ENCODE measurements at regions not wholly inside any gene's neighbourhood (a gene's known extent, or its start where the extent isn't known, plus 50 kb on each side); places are given as distances from the start of the nearest gene placed in this dataset.

DNA sequence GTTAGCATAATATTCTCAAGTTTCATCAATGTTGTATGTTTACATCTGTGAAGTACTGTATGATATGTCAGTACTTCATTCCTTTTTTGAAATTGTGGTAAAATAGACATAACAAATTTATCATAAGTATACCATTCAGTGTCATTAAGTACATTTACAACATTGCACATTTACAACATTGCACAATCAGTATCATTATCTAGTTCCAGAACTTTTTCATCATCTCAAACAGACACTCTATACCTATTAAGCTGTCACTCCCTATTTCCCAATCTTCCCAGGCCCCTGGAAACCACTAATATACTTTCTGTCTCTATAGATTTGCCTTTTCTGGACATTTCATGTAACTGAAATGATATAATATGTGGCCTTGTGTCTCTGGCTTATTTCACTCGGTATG, 75.1 kb upstream of the ATG10 start:
- ChIA-PET CTCF (no interaction called here), POLR2A (ENCODE audit: low non-redundant PET) (no interaction called here)
- TF ChIP-seq, protein P1, sequence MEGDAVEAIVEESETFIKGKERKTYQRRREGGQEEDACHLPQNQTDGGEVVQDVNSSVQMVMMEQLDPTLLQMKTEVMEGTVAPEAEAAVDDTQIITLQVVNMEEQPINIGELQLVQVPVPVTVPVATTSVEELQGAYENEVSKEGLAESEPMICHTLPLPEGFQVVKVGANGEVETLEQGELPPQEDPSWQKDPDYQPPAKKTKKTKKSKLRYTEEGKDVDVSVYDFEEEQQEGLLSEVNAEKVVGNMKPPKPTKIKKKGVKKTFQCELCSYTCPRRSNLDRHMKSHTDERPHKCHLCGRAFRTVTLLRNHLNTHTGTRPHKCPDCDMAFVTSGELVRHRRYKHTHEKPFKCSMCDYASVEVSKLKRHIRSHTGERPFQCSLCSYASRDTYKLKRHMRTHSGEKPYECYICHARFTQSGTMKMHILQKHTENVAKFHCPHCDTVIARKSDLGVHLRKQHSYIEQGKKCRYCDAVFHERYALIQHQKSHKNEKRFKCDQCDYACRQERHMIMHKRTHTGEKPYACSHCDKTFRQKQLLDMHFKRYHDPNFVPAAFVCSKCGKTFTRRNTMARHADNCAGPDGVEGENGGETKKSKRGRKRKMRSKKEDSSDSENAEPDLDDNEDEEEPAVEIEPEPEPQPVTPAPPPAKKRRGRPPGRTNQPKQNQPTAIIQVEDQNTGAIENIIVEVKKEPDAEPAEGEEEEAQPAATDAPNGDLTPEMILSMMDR (conservative IDR thresholded peaks at IDR 0.05; ENCODE audit: low read depth) = no peak
- no peak for DNase-seq (ENCODE audit: low spot score)
- no peak overlapping the region for H3K27ac ChIP-seq

DNA sequence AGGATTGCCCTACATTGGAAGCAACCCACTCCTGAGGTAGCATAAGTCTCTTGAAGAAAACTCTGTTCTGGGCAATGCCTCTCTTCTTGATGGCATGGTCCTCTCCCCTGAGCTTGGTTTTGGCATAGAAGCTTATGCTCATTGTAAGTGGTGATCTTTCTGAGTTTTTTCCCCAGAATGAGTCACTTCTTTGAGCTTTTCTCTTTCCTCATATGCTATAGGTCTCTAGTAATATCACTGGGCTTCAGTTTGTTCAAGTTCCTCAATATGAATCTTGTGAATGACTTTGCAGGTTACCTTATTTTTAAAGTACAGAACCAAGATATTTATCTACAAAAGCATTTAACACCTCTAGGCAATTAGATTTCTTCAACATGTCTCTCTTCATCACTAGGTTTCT, 76.5 kb upstream of the ATG10 start:
- H3K27ac ChIP-seq = no peak overlapping the region
- ChIA-PET CTCF (interaction anchor here (0.6 to 0.9 kb wide), 3 partner anchors 11 to 75 kb away, joined by 4 to 5 read pairs (median 4); no protein-coding TSS in a partner anchor), POLR2A (ENCODE audit: low non-redundant PET) (no interaction called here)
- DNase-seq (ENCODE audit: low spot score) = no peak
- TF ChIP-seq, protein P1 (conservative IDR thresholded peaks at IDR 0.05; ENCODE audit: low read depth) = no peak

DNA sequence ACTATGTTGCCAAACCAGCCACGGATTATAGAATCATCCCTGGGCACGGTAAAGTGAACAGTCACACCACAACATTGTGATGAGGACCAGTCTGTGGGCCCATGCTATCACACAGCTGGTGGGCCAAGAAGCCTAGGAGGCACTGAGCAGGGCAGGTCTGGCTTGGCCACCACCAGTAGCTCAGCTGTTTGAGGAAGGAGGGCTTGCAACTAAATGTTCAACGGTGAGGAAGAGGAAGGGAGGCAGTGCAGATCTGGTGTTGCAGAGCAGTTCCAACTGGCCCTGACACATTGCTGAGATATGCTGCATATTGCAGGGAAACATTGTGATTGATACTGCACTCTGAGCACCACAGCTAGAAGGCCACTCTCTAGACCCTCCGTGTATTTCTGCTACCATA, 77.9 kb upstream of the ATG10 start:
- H3K27ac ChIP-seq = no peak overlapping the region
- TF ChIP-seq, protein P1 (conservative IDR thresholded peaks at IDR 0.05; ENCODE audit: low read depth) = no peak
- DNase-seq (ENCODE audit: low spot score) = no peak
- ChIA-PET CTCF (no interaction called here), POLR2A (ENCODE audit: low non-redundant PET) (no interaction called here)

DNA sequence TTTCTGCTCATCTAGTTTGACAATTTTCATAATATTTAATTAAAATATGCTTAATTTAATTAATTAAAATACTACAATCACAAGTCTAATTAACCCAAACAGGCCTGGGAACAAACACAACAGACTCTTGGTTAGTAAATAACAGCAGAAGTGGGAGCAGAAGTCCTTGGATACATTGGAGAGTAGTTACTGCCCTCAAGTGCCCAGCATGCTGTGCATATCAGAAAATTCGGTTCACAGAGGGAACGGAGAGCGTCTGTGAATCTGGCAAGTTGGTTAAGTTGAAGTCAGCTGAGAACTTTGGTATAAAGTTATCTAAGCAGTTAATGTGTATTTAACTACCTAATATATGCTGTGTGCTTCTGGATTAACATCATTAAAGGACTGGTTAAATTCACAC, 87.0 kb upstream of the ATG10 start:
- H3K27ac ChIP-seq = no peak overlapping the region
- no peak for DNase-seq (ENCODE audit: low spot score)
- CTCF ChIA-PET = interaction anchor here (0.7 kb wide), 1 partner anchor 46 kb away, joined by 3 read pairs; no protein-coding TSS in a partner anchor
- POLR2A ChIA-PET (ENCODE audit: low non-redundant PET) = no interaction called here
- TF ChIP-seq, protein P1 (conservative IDR thresholded peaks at IDR 0.05; ENCODE audit: low read depth) = no peak

DNA sequence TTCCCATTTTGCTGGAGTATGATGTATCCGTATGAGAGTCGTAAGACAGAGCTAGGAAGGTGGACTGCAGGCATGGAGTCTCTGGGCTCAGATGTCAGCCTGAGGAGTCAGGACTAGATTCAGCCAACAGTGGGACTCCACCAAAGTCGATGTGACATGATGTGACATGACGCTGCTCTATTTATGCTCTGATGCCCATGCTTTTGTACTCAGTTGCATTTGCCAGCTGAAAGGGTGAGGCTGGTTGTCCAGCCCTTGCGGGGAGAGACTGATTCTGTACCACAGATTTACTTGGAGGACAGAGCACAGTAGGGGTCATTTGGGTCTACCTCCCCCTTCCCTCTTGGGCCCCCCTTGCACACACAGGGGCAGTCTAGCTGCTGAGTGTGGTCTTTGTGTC, 88.5 kb upstream of the ATG10 start:
- TF ChIP-seq, protein P1 (conservative IDR thresholded peaks at IDR 0.05; ENCODE audit: low read depth) = no peak
- ChIA-PET CTCF (interaction anchor here (0.7 kb wide), 1 partner anchor 10 kb away, joined by 4 read pairs; no protein-coding TSS in a partner anchor), POLR2A (ENCODE audit: low non-redundant PET) (no interaction called here)
- no peak overlapping the region for H3K27ac ChIP-seq
- DNase-seq (ENCODE audit: low spot score) = no peak

DNA sequence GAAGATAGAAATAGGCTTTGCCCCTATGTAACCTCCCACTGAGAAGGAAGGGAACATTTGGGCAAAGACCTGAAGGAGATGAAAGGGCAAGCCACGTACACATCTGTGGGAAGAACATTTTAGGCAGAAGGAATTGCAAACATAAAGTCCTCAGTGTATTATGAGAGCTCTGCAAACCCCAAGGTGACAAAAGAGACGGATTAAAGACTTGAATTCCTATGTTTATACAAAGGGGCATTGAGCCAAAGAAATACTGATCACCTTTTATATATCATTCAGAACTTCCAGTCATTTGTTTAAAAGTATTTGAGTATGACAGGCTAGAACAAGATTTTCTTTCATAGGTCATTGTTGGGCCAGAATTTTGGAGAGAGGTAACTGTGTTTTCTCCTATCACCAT, 90.2 kb upstream of the ATG10 start:
- TF ChIP-seq, protein P1 (conservative IDR thresholded peaks at IDR 0.05; ENCODE audit: low read depth) = no peak
- no peak overlapping the region for H3K27ac ChIP-seq
- DNase-seq (ENCODE audit: low spot score) = no peak
- POLR2A ChIA-PET (ENCODE audit: low non-redundant PET) = no interaction called here
- CTCF ChIA-PET = no interaction called here

DNA sequence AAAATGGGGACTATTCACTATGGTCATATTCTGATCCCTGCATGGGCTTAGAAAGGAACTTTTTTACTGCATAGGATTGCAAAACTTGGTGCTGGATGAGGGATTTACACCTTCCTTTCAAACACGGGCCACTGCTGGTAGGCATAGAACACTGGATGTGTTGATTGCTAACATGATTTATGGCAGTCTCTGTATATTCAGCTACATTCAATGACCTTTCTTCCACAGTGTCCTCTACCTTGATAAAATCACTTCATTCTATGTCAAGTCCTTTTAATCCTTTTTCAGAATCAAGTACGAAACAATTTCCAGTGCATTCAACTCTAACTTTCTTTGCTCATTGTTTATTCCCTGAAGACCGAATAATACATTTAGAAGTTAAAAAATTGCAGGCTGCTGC, 91.9 kb upstream of the ATG10 start:
- ChIA-PET POLR2A (ENCODE audit: low non-redundant PET) (no interaction called here), CTCF (no interaction called here)
- no peak for DNase-seq (ENCODE audit: low spot score)
- TF ChIP-seq, protein P1 (conservative IDR thresholded peaks at IDR 0.05; ENCODE audit: low read depth) = no peak
- no peak overlapping the region for H3K27ac ChIP-seq
